HG03280 (cell line): ENCODE measurements at regions not wholly inside any gene's neighbourhood (a gene's known extent, or its start where the extent isn't known, plus 50 kb on each side); places are given as distances from the start of the nearest gene placed in this dataset.
"Not testable (repeated sequence)": the region's sequence is repeated elsewhere in the genome, so short reads cannot be mapped to it uniquely, and the experiment has no call there.

ENCODE experiments used
- ATAC-seq: cut with Tn5 transposase; IDR thresholded peaks from one replicate; pipeline ENCODE4 v1.9.1; 2021; ENCODE audit warnings: mild to moderate bottlenecking, moderate library complexity; ENCODE audit not compliant: unreplicated experiment

DNA sequence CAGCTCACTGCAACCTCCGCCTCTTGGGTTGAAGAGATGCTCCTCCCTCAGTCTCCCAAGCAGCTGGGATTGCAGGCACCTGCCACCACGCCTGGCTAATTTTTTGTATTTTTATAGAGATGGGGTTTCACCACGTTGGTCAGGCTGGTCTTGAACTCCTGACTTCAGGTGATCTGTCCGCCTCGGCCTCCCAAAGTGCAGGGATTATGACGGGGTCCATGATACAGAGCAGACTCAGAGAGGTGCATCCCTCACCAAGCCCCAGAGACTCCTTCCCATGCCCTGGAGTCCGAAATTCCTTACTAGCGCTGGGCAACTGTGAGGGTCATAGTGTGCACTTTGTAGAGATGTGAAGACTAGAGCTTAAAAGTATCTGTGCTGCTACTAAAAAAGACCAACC lies 99.8 kb upstream of the IRX4 start:
- not testable (repeated sequence) for ATAC-seq

DNA sequence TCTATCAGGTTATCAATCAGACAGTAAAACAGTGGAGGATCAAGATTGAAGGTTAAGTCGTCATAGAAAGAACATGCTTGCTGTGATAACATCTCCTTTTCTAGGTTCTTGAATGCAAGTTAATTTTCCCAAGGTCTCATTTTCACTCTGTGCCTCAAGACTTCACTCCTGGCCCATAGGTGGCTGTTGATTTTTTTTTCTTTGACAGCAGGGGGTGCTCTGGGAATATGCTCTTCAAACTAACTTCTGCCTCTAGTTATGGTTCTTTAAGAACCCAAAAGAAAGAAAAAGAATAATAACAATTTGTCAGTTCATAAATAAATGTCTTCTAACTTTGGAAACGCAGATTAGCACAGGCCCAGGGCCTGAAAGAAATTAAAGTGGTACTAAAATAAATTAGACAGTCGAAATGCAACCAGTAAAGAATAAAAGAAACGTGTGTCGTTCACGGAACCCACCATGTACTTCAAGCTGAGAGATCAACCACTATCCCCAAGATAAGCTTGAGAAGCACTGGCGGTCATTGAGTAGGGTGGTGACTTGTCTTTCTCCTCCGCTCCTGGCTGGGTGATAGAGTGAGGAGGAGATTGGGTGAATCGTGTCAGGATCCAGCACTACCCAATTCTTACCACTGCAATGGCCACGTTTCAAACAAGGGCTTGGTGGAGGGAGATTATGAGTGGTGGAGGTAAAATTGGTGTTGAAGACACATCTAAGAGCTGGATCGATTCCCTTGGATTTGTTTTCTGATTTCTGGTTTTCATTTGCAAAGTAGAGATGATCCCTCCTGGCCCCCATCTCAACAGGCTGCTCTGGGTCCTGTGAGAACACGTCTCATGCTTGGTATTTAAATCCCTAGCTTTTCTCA lies 93.4 kb upstream of the IRX4 start:
- no peak for ATAC-seq

DNA sequence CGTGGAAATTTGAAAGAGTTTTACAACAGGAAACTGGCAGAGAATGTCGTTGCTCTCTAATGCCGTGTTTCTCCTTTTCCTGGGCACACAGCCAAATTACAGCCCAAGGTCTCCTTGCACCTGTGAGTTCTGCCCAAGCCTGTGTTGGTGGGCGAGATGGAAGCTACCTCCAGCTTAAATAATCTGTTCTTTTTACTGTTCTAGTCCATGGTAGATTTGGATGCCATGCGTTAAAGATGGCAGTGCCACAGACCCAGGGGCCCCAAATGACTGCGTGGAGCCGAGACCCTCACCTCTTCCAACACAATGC lies 92.6 kb upstream of the IRX4 start:
- no peak for ATAC-seq

- ATAC-seq, result no peak
Observed at GRCh38 chr5:1974501-1975405, 92.0 kb upstream of the IRX4 start.

- no peak for ATAC-seq
Observed at GRCh38 chr5:1974081-1974480, 91.4 kb upstream of the IRX4 start.

- ATAC-seq, result no peak
Observed at GRCh38 chr5:1973391-1974013, 90.8 kb upstream of the IRX4 start.

- no peak for ATAC-seq
Observed at GRCh38 chr5:1971944-1972343, 89.2 kb upstream of the IRX4 start.

GRCh38 chr5:1967736-1968135 lies 85.0 kb upstream of the IRX4 start:
- ATAC-seq, result no peak

- no peak for ATAC-seq
Observed at GRCh38 chr5:1966461-1966860, 83.7 kb upstream of the IRX4 start.

- ATAC-seq, result no peak
Observed at GRCh38 chr5:1965925-1966324, 83.2 kb upstream of the IRX4 start.

GRCh38 chr5:1963941-1964451 lies 81.3 kb upstream of the IRX4 start:
- no peak for ATAC-seq

GRCh38 chr5:1963358-1963757 lies 80.6 kb upstream of the IRX4 start:
- ATAC-seq, result no peak

GRCh38 chr5:1962619-1963355 lies 80.1 kb upstream of the IRX4 start:
- no peak for ATAC-seq

GRCh38 chr5:1961952-1962595 lies 79.3 kb upstream of the IRX4 start:
- no peak for ATAC-seq

DNA sequence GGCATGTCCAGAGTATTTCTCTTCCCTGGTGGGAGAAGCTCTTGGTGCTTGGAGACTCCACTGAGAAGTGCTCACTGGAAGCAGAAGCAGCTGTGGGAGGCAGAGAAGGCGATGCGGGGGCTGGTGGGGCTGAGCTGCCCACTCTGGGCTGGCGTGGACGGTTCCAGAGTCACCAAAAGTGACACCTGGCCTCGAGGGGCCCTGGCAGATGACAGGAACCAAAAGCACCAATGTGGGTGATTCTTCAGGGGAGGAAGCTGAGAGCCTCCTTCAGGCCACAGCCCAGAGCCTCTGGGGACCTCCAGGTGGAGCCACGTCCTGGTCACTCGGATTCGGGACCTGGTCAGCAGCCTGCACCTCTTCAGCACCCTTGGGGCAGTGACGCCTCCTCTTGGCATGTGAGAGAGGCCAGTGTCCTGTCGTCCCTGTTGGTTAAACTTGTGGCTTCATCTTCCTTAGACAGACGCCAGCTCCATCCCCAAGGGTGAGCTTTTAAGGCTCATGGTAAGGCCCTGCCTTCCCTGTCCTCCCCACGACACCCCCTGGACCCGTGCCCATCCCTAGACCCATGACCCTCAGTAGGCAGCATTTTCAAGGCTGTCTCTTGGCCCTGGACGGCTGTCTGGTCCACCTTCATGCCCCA lies 78.7 kb upstream of the IRX4 start:
- ATAC-seq, result no peak

- ATAC-seq, result no peak
Observed at GRCh38 chr5:1960595-1961303, 78.0 kb upstream of the IRX4 start.

DNA sequence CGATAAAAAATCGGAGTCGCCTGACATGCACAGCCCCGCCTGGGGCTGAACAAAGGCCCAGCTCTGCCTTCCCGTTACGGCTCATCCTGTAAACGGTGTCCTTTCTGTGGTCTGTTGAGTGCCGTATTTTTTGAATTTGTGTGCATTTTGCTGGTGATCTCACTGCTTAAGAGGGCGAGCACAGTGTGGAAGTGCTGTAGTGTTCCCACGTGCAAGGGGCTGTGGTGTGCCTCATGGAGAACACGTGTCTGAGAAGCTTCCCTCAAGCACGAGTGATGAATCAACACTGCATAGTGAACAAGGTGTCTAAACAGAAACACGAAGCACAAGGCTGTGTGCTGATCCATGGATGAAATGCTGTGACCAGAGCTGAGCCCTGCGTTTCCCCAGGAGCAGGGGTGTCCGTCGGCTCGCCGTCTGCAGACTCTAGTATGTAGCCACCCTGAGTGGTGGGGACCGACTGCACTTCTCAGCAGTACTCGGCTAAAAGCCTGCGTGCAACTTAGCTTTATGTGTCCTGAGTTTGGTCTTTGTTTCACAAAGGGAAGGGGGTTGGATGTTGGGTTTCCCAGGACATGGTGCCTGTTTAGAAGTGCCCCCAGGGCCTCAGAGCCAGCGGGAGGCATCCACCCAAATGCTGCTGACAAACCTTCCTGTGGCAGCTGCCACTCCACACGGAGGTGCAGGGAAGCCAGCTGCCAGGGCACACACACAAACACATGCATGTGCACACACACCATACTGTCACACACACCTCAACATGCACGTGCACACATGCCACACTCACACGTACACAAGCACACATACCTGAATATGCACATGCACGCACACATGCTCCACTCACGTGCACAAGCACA lies 77.2 kb upstream of the IRX4 start:
- ATAC-seq, result no peak

- ATAC-seq, result no peak
Observed at GRCh38 chr5:1959231-1959630, 76.5 kb upstream of the IRX4 start.
